ENCODE measurements at regions not wholly inside any gene's neighbourhood (a gene's known extent, or its start where the extent isn't known, plus 50 kb on each side); places are given as distances from the start of the nearest gene placed in this dataset.
A peak's percentile ranks its signal among the peaks of the same experiment; 100 is the strongest.
"Not testable (repeated sequence)": the region's sequence is repeated elsewhere in the genome, so short reads cannot be mapped to it uniquely, and the experiment has no call there.

DNA sequence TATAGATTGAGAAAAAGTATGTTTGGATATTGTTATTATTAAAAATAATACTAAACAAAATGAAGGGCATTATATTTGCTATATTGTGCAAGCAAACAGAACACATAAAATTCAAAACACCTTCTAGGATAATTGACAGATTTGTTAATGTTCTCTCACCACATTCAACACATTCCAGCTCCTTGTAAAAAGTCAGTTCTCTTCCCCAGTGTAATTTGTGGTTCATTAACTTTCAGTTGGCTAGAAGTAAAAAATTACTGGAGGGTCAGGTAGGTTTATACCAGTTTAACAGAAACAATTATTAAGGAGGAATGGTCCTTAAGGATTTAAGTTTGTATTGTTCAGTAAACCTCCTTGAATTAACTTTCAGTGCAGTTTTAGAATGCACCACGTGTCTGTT, 1235.3 kb upstream of the ADGRL2 start:
- H3K27ac ChIP-seq, result no peak overlapping the region
- intact Hi-C loops (cut with DNase I), result no loop called here
- no peak for TF ChIP-seq POLR2A (IDR thresholded peaks at IDR 0.05)
- TF ChIP-seq, protein P1, sequence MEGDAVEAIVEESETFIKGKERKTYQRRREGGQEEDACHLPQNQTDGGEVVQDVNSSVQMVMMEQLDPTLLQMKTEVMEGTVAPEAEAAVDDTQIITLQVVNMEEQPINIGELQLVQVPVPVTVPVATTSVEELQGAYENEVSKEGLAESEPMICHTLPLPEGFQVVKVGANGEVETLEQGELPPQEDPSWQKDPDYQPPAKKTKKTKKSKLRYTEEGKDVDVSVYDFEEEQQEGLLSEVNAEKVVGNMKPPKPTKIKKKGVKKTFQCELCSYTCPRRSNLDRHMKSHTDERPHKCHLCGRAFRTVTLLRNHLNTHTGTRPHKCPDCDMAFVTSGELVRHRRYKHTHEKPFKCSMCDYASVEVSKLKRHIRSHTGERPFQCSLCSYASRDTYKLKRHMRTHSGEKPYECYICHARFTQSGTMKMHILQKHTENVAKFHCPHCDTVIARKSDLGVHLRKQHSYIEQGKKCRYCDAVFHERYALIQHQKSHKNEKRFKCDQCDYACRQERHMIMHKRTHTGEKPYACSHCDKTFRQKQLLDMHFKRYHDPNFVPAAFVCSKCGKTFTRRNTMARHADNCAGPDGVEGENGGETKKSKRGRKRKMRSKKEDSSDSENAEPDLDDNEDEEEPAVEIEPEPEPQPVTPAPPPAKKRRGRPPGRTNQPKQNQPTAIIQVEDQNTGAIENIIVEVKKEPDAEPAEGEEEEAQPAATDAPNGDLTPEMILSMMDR (IDR thresholded peaks at IDR 0.05), result no peak
- no peaks in the 10 kb centered on the region for H3K36me3 ChIP-seq (replicated peaks in 1 of 2)
- H3K4me3 ChIP-seq, result no peak overlapping the region
- no peaks in the 10 kb centered on the region for H3K27me3 ChIP-seq
- no peak for DNase-seq
- WGBS, 4 donors, result 62 to 71% (median 69%) methylated on average over 1 of the region's 1 CpG
- no peaks in the 10 kb centered on the region for H3K4me1 ChIP-seq (replicated peaks in 1 of 2)
- no peaks in the 10 kb centered on the region for H3K9me3 ChIP-seq (replicated peaks in 1 of 3)

DNA sequence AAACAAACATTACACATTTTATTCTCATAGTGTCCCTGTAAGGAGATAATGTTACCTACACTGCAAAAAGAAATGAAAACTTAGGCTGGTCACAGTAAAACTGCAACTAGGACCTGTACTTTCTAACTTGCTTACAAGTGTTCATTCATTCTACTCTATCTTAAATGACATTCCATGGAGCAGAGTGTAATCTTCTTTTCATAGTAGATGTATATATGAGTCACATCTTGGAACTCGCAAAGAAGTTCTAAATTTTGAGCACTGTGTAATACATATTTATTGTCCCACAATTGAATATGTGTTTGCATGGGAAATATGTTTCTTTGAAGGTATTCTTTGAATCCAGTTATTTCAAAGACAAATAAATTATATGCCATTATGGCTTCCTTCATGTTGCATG, 1258.5 kb upstream of the ADGRL2 start:
- Histone ChIP-seq H3K36me3 (replicated peaks in 1 of 2) (no peaks in the 10 kb centered on the region), H3K4me1 (replicated peaks in 1 of 2) (peaks cover 0 to 4% of the 10 kb centered on the region in 2 donors), H3K27me3 (no peaks in the 10 kb centered on the region), H3K27ac (no peak overlapping the region), H3K4me3 (no peak overlapping the region), H3K9me3 (replicated peaks in 1 of 3) (no peaks in the 10 kb centered on the region)
- TF ChIP-seq, protein P1 (IDR thresholded peaks at IDR 0.05), result no peak
- no peak for TF ChIP-seq POLR2A (IDR thresholded peaks at IDR 0.05)
- DNase-seq, result no peak
- intact Hi-C loops (cut with DNase I), result no loop called here
- WGBS, 4 donors, result 86 to 90% (median 88%) methylated on average over 1 of the region's 1 CpG

DNA sequence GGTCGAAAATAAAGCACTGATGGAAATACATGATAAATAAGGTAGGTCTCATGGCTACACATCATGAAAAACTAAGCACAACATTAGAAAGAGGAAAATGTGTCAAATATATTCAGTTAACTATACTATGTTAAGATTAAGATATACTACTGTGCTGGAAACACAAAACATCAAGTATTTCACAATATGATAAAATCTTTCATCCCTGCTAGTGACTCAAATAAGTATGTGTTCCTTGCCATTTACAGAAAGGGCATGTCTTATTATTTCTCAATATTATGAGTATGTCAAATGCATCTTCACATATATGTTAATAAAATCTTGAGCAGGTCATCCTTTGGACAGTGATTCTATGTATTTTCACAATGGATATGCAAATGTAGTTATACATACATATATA, 1260.1 kb upstream of the ADGRL2 start:
- Histone ChIP-seq H3K4me1 (replicated peaks in 1 of 2) (peaks cover 0 to 4% of the 10 kb centered on the region in 2 donors), H3K9me3 (replicated peaks in 1 of 3) (no peaks in the 10 kb centered on the region), H3K27ac (no peak overlapping the region), H3K27me3 (no peaks in the 10 kb centered on the region), H3K36me3 (replicated peaks in 1 of 2) (no peaks in the 10 kb centered on the region), H3K4me3 (no peak overlapping the region)
- DNase-seq, result no peak
- intact Hi-C loops (cut with DNase I), result no loop called here
- WGBS, 4 donors, result 43 to 82% (median 71%) methylated on average over 1 of the region's 1 CpG
- no peak for TF ChIP-seq POLR2A (IDR thresholded peaks at IDR 0.05)
- TF ChIP-seq, protein P1 (IDR thresholded peaks at IDR 0.05), result no peak

DNA sequence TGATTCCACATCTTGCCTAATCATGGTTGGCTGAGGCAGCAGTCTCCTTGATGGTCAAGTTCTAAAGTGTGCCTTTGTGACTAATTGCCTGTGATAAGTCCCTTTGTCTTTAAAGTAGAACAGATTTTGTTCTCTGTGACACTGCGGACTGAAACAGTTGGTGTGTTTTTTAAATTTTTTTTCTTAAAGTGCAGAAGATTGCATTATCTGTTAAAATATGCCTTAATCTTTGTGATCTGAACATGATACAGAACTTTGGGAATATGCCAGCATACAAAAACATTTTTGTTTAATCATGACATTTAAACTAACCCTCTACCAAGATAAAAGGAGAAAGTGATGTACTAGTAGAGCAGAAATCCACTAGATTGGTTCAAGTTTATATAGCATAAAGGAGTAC, 1260.6 kb upstream of the ADGRL2 start:
- Histone ChIP-seq H3K27ac (no peak overlapping the region), H3K4me1 (replicated peaks in 1 of 2) (peaks cover 0 to 4% of the 10 kb centered on the region in 2 donors), H3K36me3 (replicated peaks in 1 of 2) (no peaks in the 10 kb centered on the region), H3K27me3 (no peaks in the 10 kb centered on the region), H3K4me3 (no peak overlapping the region), H3K9me3 (replicated peaks in 1 of 3) (no peaks in the 10 kb centered on the region)
- DNase-seq, result peak in 1 of 7 donors; percentile 5
- 43 to 61% (median 56%) methylated on average over 1 of the region's 1 CpG for WGBS, 4 donors
- TF ChIP-seq, protein P1 (IDR thresholded peaks at IDR 0.05), result no peak
- TF ChIP-seq POLR2A (IDR thresholded peaks at IDR 0.05), result no peak
- intact Hi-C loops (cut with DNase I), result no loop called here

DNA sequence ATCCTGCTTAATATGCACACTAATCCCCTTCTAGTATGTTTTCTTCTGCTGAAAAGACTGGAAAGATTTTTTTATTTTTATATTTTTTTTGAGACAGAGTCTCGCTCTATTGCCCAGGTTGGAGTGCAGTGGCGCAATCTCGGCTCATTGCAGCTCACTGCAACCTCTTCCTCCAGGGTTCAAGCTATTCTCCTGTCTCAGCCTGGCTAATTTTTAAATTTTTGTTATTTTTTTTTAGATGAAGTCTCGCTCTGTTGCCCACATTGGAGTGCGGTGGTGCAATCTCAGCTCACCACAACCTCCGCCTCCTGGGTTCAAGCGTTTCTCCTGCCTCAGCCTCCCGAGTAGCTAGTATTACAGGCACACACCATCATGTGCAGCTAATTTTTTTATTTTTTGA, 1261.4 kb upstream of the ADGRL2 start:
- H3K9me3 ChIP-seq (replicated peaks in 1 of 3); H3K4me1 ChIP-seq (replicated peaks in 1 of 2); intact Hi-C loops (cut with DNase I); DNase-seq; H3K4me3 ChIP-seq; H3K36me3 ChIP-seq (replicated peaks in 1 of 2); H3K27me3 ChIP-seq; H3K27ac ChIP-seq: not testable (repeated sequence)
- 90 to 98% (median 95%) methylated on average over 8 of the region's 8 CpGs for WGBS, 4 donors

Measured in adrenal gland (tissue), 9 donors.